GM21576 (cell line): ENCODE measurements at regions not wholly inside any gene's neighbourhood (a gene's known extent, or its start where the extent isn't known, plus 50 kb on each side); places are given as distances from the start of the nearest gene placed in this dataset.
"Not testable (repeated sequence)": the region's sequence is repeated elsewhere in the genome, so short reads cannot be mapped to it uniquely, and the experiment has no call there.

Experiments
- ATAC-seq: cut with Tn5 transposase; IDR thresholded peaks from one replicate; pipeline ENCODE4 v1.9.1; 2021; ENCODE audit warnings: mild to moderate bottlenecking, moderate library complexity; ENCODE audit not compliant: unreplicated experiment

GRCh38 chr14:84068288-84068687, 1461.7 kb upstream of the FLRT2 start:
- ATAC-seq = no peak

GRCh38 chr14:84071061-84071460, 1458.9 kb upstream of the FLRT2 start:
- ATAC-seq = no peak

GRCh38 chr14:84074626-84075025, 1455.3 kb upstream of the FLRT2 start:
- ATAC-seq = no peak

GRCh38 chr14:84080944-84081343, 1449.0 kb upstream of the FLRT2 start:
- no peak for ATAC-seq

- no peak for ATAC-seq
Measured at GRCh38 chr14:84084056-84084630, 1445.8 kb upstream of the FLRT2 start.

- no peak for ATAC-seq
Measured at GRCh38 chr14:84085493-84085892, 1444.5 kb upstream of the FLRT2 start.

GRCh38 chr14:84086714-84087113, 1443.2 kb upstream of the FLRT2 start:
- no peak for ATAC-seq

- no peak for ATAC-seq
Measured at GRCh38 chr14:84087986-84088531, 1441.9 kb upstream of the FLRT2 start.

GRCh38 chr14:84090837-84091236, 1439.1 kb upstream of the FLRT2 start:
- ATAC-seq = no peak

GRCh38 chr14:84095681-84096080, 1434.3 kb upstream of the FLRT2 start:
- no peak for ATAC-seq

GRCh38 chr14:84098261-84098660, 1431.7 kb upstream of the FLRT2 start:
- no peak for ATAC-seq

GRCh38 chr14:84099560-84099959, 1430.4 kb upstream of the FLRT2 start:
- ATAC-seq = not testable (repeated sequence)

GRCh38 chr14:84107835-84108343, 1422.1 kb upstream of the FLRT2 start:
- ATAC-seq = no peak

- no peak for ATAC-seq
Measured at GRCh38 chr14:84108746-84109457, 1421.0 kb upstream of the FLRT2 start.

- no peak for ATAC-seq
Measured at GRCh38 chr14:84112589-84112988, 1417.4 kb upstream of the FLRT2 start.

- no peak for ATAC-seq
Measured at GRCh38 chr14:84125676-84126075, 1404.3 kb upstream of the FLRT2 start.

- ATAC-seq = no peak
Measured at GRCh38 chr14:84127495-84127894, 1402.4 kb upstream of the FLRT2 start.

GRCh38 chr14:84128050-84128449, 1401.9 kb upstream of the FLRT2 start:
- ATAC-seq = no peak

GRCh38 chr14:84129007-84129406, 1400.9 kb upstream of the FLRT2 start:
- ATAC-seq = no peak

- ATAC-seq = no peak
Measured at GRCh38 chr14:84129941-84130340, 1400.0 kb upstream of the FLRT2 start.

GRCh38 chr14:84131924-84132323, 1398.0 kb upstream of the FLRT2 start:
- ATAC-seq = no peak

- ATAC-seq = no peak
Measured at GRCh38 chr14:84144166-84144565, 1385.8 kb upstream of the FLRT2 start.
